ENCODE measurements at regions not wholly inside any gene's neighbourhood (a gene's known extent, or its start where the extent isn't known, plus 50 kb on each side); places are given as distances from the start of the nearest gene placed in this dataset.

DNA sequence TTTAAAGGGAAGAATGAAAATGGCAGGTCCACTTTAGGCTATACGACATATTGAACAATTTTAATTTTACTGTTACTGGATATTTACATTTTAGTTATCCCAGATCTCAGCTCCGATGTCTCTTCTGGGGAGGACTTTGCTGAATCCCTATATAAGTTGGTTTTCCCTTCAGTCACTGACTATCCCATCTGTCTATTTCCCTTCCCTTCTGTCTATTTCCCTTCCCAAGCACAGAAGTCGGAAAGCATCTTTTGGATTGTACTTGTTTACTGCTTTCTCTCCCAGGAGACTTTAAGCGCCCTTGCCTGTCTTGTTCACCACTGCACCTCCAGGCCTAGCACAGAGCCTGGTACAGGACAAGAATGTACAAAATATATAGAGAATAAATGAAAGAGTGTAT, 165.8 kb upstream of the SALL4 start:
- Histone ChIP-seq H3K27me3 (ENCODE audit: control insufficient read depth, insufficient read depth, low read length) (no peaks in the 10 kb centered on the region), H3K9me3 (ENCODE audit: control insufficient read depth, low read length) (no peaks in the 10 kb centered on the region), H3K36me3 (ENCODE audit: control insufficient read depth, insufficient read depth, low read length) (no peaks in the 10 kb centered on the region), H3K4me1 (ENCODE audit: control insufficient read depth, insufficient read depth, low read length) (no peaks in the 10 kb centered on the region), H3K4me3 (ENCODE audit: low read length) (no peak overlapping the region), H3K9ac (ENCODE audit: low read length) (no peak overlapping the region)

DNA sequence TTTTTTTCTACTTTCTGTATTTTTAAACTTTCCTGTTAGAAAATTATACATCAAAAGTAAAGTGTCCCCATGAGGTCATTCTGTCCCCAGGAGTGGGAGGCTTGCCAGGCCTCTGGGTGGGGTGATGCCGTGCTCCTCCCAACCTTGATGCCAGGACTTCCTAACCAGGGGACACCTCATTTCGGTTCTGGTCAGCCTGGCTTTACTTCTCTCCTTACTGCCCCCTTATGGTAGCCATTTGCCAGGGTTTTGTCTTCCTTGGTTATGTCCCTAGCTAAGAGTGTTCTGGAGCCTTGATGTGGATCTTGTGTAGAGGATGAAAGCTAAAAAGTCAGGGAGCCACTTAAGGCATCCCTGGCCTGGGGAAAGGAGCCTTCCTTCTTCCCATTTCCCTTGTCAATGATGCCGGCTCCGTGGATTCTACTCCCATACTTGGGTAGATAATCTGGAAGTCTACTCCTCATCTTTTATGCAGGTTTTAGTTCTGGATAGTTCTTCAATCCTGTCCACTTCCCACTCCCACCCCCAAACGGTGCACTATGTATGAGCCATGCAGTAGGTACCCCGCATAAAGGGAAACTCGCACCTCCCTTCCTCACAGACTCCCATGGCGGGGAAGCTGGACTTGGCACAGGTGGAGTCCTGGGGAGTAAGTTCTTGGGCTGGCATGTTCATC, 164.1 kb upstream of the SALL4 start:
- H3K4me1 ChIP-seq (ENCODE audit: control insufficient read depth, insufficient read depth, low read length): no peaks in the 10 kb centered on the region
- no peaks in the 10 kb centered on the region for H3K9me3 ChIP-seq (ENCODE audit: control insufficient read depth, low read length)
- no peaks in the 10 kb centered on the region for H3K36me3 ChIP-seq (ENCODE audit: control insufficient read depth, insufficient read depth, low read length)
- H3K9ac ChIP-seq (ENCODE audit: low read length): no peak overlapping the region
- no peak overlapping the region for H3K4me3 ChIP-seq (ENCODE audit: low read length)
- H3K27me3 ChIP-seq (ENCODE audit: control insufficient read depth, insufficient read depth, low read length): no peaks in the 10 kb centered on the region

DNA sequence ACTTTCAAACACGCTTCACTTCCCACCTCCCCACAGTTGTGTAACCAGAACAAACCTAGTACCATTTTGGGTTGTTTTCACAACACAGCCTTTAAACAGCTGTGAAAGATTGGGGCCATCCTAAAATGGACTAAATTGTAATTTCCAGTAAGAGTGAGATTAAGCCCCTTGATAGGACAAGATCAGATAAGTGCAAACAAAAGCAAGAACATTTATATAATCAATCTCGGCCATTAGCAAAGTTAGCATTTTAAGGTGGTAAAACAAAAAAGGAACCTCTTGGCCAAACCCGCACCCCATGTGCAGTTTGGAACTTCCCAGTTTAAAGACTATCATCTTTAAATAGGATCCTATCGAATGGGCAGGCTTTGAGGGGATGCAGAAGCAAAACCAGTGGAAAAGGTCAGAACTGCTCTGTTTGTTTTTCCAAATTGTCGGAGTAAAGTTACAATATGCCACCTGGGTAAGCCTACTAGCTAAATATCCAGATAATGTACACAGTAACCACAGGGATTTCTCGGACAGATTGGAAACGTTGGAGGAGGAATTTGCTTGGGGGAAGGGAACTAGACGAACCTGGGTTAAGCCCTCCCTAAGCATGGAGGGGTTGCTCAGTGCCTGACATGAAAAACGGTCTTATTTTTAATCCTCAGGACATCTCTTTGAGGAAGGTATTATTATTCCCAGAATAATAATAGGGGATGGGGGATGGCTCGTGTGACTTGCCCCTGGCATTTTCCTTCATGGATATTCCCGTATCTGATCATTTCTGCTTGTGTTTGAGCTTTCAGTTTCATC, 159.8 kb upstream of the SALL4 start:
- Histone ChIP-seq H3K27me3 (ENCODE audit: control insufficient read depth, insufficient read depth, low read length) (no peaks in the 10 kb centered on the region), H3K4me3 (ENCODE audit: low read length) (no peak overlapping the region), H3K36me3 (ENCODE audit: control insufficient read depth, insufficient read depth, low read length) (no peaks in the 10 kb centered on the region), H3K9me3 (ENCODE audit: control insufficient read depth, low read length) (no peaks in the 10 kb centered on the region), H3K4me1 (ENCODE audit: control insufficient read depth, insufficient read depth, low read length) (no peaks in the 10 kb centered on the region), H3K9ac (ENCODE audit: low read length) (no peak overlapping the region)

DNA sequence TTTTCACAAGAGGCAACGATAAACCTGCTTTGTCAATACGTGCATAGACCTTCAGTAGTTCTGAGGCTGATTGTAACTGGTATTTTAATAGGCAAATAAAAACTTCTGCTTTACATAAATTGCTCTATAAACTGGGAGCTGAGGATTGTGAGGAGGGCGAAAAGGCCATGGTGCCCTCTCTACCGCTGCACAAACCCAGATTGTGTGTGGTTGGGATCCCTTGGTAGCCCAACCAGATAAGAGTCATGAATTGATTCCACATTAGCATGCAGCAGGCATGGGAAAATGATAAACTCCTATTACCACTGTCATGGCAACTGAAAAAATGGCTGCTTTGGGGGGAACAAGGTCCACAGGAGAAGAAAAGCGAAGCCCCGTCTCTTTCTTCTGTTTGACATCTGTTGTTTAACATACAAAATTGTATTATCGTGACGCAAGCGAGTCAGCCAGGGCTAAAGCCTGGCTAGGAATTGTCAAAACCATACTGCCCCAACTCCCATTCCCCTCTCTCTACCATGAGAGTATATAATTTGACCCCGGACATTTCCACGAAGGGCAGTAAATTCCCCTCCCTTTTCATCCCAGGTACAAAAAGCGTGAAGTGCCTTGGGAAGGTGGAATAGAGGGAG, 157.8 kb upstream of the SALL4 start:
- Histone ChIP-seq H3K9ac (ENCODE audit: low read length) (no peak overlapping the region), H3K9me3 (ENCODE audit: control insufficient read depth, low read length) (no peaks in the 10 kb centered on the region), H3K4me3 (ENCODE audit: low read length) (no peak overlapping the region), H3K4me1 (ENCODE audit: control insufficient read depth, insufficient read depth, low read length) (no peaks in the 10 kb centered on the region), H3K27me3 (ENCODE audit: control insufficient read depth, insufficient read depth, low read length) (no peaks in the 10 kb centered on the region), H3K36me3 (ENCODE audit: control insufficient read depth, insufficient read depth, low read length) (no peaks in the 10 kb centered on the region)

DNA sequence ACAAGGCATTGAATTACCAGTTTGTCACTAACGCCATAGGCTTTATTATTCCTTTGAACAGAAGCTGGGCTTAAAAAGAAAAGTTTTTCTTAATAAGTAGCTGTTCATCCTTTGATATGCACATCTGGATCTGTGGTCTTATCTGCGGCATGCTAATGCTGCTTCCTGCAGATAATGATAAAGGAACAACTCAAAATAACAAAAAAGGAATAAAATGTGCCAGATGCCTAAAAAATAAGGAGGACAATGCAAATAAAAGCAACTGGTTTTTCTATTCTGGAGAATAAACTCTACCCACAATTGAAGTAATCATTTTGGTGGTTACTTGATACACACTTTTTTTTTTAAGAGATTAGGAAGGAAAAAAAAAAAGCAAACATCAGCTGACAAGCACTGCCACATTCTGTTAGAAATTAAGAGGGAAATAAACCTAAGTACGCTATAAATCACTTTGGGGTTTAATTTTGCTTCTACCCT, 156.8 kb upstream of the SALL4 start:
- no peaks in the 10 kb centered on the region for H3K4me1 ChIP-seq (ENCODE audit: control insufficient read depth, insufficient read depth, low read length)
- H3K27me3 ChIP-seq (ENCODE audit: control insufficient read depth, insufficient read depth, low read length): no peaks in the 10 kb centered on the region
- H3K9ac ChIP-seq (ENCODE audit: low read length): no peak overlapping the region
- no peaks in the 10 kb centered on the region for H3K36me3 ChIP-seq (ENCODE audit: control insufficient read depth, insufficient read depth, low read length)
- no peaks in the 10 kb centered on the region for H3K9me3 ChIP-seq (ENCODE audit: control insufficient read depth, low read length)
- H3K4me3 ChIP-seq (ENCODE audit: low read length): no peak overlapping the region

DNA sequence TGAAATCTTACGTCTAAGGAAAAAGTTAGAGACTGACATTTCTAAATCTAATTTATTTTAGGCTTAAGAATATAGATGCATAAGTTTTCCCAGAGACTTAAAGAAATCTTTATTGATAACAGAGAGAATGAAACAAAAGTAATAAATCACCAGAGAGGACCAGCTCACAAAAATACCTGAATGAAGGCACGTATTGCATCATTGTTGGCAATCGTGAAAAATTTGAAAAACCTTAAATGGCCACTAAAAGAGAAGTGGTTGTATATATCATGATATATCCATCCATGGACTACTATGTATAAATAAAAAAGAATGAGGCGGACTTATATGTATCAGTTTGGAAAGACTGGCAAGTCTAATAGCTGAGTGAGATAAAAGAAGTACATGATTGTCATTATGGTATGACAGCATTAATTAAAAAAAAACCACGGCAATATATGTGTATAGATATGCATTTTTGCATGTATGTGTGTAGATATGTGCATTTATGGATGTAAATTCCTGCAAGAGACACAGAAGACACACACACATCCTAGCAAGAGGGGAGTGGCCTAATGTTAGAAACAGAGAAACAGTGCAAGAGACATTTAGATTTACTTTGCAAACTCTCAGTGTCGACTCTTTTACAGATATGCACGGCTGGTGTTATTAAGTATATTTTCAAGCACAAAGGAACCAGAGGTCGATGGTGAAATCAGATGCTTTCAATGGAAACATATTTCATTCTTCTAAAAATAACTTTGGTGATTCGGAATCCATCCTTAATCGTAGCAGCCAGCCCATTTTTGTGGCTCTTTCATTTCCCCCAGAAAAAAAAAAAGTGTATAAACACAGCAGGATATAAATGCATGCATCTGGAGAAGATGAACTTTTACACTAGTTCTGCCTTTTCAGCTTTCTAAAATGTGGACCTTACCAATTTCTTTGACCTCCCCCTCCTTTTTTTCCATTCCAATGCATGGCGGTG, 156.1 kb upstream of the SALL4 start:
- Histone ChIP-seq H3K9ac (ENCODE audit: low read length) (no peak overlapping the region), H3K4me3 (ENCODE audit: low read length) (no peak overlapping the region), H3K36me3 (ENCODE audit: control insufficient read depth, insufficient read depth, low read length) (no peaks in the 10 kb centered on the region), H3K4me1 (ENCODE audit: control insufficient read depth, insufficient read depth, low read length) (no peaks in the 10 kb centered on the region), H3K27me3 (ENCODE audit: control insufficient read depth, insufficient read depth, low read length) (no peaks in the 10 kb centered on the region), H3K9me3 (ENCODE audit: control insufficient read depth, low read length) (no peaks in the 10 kb centered on the region)

DNA sequence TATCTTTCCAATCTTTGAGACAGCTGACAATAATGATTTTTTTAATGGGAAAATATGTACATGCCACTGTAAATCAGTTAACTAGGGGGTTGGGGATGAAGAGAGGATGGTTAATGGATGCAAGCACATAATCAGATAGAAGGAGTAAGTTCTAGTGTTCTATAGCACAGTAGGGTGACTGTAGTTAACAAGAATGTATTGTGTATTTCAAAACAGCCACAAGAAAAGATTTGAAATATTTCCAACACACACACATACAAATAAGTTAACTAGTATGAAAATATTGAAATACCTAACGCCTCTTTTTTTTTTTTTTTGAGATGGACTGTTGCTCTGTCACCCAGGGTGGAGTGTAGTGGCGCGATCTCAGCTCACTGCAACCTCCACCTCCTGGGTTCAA, 153.4 kb upstream of the SALL4 start:
- Histone ChIP-seq H3K36me3 (ENCODE audit: control insufficient read depth, insufficient read depth, low read length) (no peaks in the 10 kb centered on the region), H3K4me3 (ENCODE audit: low read length) (no peak overlapping the region), H3K4me1 (ENCODE audit: control insufficient read depth, insufficient read depth, low read length) (no peaks in the 10 kb centered on the region), H3K9me3 (ENCODE audit: control insufficient read depth, low read length) (no peaks in the 10 kb centered on the region), H3K27me3 (ENCODE audit: control insufficient read depth, insufficient read depth, low read length) (no peaks in the 10 kb centered on the region), H3K9ac (ENCODE audit: low read length) (no peak overlapping the region)

DNA sequence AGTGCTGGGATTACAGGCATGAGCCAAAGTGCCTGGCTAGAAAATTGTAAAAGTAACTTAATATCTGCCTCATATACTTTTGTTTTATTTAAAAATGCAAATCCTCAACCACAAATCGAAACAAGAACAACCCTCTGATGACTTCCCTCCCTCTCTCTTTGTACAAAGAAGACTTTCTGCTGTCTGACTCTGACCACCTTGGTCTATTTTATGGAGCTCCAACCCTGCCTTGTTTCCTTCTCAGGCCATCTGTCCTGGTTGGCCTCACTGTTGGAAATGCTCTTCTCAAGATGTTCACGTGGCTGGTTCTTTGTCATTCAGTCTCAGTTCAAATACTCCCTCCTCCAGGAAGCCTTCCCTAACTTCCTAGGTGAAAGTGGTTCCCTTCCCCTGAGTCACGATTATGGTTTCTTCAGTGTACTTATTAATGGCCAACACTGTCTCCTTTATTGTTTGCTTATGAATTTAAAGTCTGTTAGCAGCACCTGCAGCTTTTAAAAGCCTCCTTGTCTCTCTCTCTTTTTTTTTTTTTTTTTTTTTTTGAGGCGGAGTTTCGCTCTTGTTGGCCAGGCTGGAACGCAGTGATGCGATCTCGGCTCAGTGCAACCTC, 151.5 kb upstream of the SALL4 start:
- Histone ChIP-seq H3K9me3 (ENCODE audit: control insufficient read depth, low read length) (no peaks in the 10 kb centered on the region), H3K9ac (ENCODE audit: low read length) (no peak overlapping the region), H3K4me1 (ENCODE audit: control insufficient read depth, insufficient read depth, low read length) (no peaks in the 10 kb centered on the region), H3K27me3 (ENCODE audit: control insufficient read depth, insufficient read depth, low read length) (no peaks in the 10 kb centered on the region), H3K4me3 (ENCODE audit: low read length) (no peak overlapping the region), H3K36me3 (ENCODE audit: control insufficient read depth, insufficient read depth, low read length) (no peaks in the 10 kb centered on the region)

DNA sequence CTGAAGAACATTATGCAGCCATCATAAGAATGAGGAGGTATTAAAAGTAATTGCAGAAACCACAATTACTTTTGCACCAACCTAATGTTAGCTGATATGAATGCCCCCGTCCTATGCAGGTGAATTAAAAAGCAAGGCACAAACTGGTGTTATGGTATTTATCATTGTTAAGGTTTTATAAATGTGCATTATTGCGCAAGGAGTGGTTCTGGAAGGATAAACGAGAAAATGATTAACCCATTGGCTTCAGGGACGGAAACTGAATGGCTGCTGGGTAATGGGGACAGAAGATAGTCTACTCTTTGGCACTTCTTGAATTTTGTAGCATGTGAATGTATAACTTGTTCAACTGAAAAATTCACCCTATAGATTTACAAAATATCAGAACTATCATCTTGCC, 148.6 kb upstream of the SALL4 start:
- H3K36me3 ChIP-seq (ENCODE audit: control insufficient read depth, insufficient read depth, low read length): no peaks in the 10 kb centered on the region
- no peaks in the 10 kb centered on the region for H3K9me3 ChIP-seq (ENCODE audit: control insufficient read depth, low read length)
- H3K9ac ChIP-seq (ENCODE audit: low read length): no peak overlapping the region
- H3K4me3 ChIP-seq (ENCODE audit: low read length): no peak overlapping the region
- no peaks in the 10 kb centered on the region for H3K4me1 ChIP-seq (ENCODE audit: control insufficient read depth, insufficient read depth, low read length)
- no peaks in the 10 kb centered on the region for H3K27me3 ChIP-seq (ENCODE audit: control insufficient read depth, insufficient read depth, low read length)

DNA sequence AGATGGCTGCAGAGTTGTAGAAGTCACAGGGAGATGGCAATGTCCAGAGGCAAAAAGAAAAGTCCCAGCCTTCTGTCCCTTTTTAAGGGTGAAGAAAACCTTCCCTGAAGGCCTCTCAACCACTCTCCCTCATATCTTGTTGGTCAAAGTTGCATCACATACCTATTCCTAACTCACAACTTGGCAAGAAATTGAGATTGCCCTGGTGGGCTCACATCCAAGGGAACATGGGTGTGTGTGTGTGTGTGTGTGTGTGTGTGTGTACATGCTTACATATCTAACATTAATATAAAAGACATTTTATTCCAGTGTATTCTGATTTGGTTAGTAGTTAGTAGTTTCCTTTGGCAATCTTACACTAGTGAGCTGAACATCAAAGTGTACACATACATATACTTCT, 144.3 kb upstream of the SALL4 start:
- H3K4me3 ChIP-seq (ENCODE audit: low read length): no peak overlapping the region
- no peaks in the 10 kb centered on the region for H3K4me1 ChIP-seq (ENCODE audit: control insufficient read depth, insufficient read depth, low read length)
- no peaks in the 10 kb centered on the region for H3K36me3 ChIP-seq (ENCODE audit: control insufficient read depth, insufficient read depth, low read length)
- no peaks in the 10 kb centered on the region for H3K27me3 ChIP-seq (ENCODE audit: control insufficient read depth, insufficient read depth, low read length)
- H3K9me3 ChIP-seq (ENCODE audit: control insufficient read depth, low read length): no peaks in the 10 kb centered on the region
- H3K9ac ChIP-seq (ENCODE audit: low read length): no peak overlapping the region

DNA sequence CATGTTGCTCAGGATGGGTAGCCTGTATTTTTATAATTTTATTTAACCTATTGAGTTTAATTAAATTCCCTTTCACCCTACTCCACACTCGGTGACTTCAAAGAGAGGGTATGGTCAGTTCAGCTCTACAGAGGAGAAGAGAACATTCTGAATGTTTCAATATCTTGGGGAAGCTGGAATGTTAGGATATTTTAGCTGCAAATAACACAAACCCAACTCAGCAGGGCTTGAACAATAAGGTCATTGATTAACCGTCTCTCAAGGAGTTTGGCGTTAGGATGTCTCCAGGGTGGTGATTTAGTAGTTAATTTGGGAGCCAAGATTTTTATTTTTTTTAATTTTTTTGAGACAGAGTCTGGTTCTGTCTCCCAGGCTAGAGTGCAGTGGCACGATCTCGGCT, 143.6 kb upstream of the SALL4 start:
- Histone ChIP-seq H3K4me3 (ENCODE audit: low read length) (no peak overlapping the region), H3K9ac (ENCODE audit: low read length) (no peak overlapping the region), H3K27me3 (ENCODE audit: control insufficient read depth, insufficient read depth, low read length) (no peaks in the 10 kb centered on the region), H3K36me3 (ENCODE audit: control insufficient read depth, insufficient read depth, low read length) (no peaks in the 10 kb centered on the region), H3K9me3 (ENCODE audit: control insufficient read depth, low read length) (no peaks in the 10 kb centered on the region), H3K4me1 (ENCODE audit: control insufficient read depth, insufficient read depth, low read length) (no peaks in the 10 kb centered on the region)

Measured in mucosa of stomach (tissue), 1 donor.